ENCODE measurements at regions not wholly inside any gene's neighbourhood (a gene's known extent, or its start where the extent isn't known, plus 50 kb on each side); places are given as distances from the start of the nearest gene placed in this dataset.

DNA sequence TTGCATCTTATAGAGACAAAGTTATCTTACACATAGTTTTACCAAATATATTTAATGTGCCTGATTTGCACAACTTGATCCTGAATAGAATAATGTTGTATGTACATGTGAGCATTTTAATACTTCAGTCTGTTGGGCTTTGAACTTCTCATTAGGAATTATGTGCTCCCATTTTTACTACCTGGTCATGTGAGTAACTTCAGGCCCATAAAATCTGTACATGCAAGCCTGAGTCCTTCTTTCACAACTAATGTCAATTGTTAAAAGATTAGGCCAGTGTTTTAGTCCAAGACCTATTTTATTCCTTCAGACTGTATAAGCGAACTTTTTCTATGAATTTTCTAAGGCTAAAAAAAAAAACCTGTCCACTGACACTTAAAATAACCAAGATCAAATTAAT is 715.4 kb downstream of the CDH8 start:
- H3K4me3 ChIP-seq (ENCODE audit: low read depth, low read length): no peak overlapping the region
- TF ChIP-seq, protein P1, sequence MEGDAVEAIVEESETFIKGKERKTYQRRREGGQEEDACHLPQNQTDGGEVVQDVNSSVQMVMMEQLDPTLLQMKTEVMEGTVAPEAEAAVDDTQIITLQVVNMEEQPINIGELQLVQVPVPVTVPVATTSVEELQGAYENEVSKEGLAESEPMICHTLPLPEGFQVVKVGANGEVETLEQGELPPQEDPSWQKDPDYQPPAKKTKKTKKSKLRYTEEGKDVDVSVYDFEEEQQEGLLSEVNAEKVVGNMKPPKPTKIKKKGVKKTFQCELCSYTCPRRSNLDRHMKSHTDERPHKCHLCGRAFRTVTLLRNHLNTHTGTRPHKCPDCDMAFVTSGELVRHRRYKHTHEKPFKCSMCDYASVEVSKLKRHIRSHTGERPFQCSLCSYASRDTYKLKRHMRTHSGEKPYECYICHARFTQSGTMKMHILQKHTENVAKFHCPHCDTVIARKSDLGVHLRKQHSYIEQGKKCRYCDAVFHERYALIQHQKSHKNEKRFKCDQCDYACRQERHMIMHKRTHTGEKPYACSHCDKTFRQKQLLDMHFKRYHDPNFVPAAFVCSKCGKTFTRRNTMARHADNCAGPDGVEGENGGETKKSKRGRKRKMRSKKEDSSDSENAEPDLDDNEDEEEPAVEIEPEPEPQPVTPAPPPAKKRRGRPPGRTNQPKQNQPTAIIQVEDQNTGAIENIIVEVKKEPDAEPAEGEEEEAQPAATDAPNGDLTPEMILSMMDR (IDR thresholded peaks at IDR 0.05; ENCODE audit: insufficient read depth, low read length): no peak
- no peak for DNase-seq (ENCODE audit: low read depth)

DNA sequence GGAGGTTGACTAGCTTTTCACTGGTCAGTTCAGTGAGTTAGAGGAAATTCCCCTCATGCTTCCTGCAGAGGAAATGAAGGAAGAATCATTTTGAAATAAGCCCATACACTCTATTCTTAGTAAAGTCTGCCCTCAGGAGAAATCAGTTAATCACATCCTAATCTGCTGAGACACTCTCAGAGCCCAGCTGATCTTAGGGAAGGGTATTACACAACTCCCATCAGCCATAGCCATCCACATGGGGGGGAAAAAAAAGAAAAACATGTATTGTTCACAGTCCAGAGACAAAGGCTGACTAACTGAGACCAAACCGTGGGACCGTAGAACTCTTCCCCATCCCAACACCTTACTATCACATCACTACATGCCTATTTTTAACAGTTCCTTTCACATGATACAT is 722.3 kb downstream of the CDH8 start:
- H3K4me3 ChIP-seq (ENCODE audit: low read depth, low read length): no peak overlapping the region
- no peak for DNase-seq (ENCODE audit: low read depth)

DNA sequence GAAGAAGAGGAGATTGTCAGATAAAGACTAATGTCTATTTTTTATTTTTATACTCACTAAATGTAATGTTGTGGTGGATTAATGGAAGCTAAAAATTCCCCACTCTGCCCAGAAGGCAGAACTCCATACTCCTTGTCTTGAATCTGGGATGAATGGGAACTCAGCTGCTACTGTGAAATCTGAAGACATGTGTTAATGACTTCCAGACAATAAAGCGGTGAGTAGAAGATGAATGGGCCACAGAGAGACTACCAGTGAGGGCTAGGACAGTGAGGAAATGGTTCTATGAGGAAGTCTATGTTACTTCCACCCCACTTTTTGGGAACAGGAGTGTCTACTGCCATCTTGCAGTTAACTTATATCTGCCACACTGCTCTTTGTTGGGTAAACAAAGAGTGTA is 726.9 kb downstream of the CDH8 start:
- DNase-seq (ENCODE audit: low read depth): no peak
- TF ChIP-seq, protein P1 (IDR thresholded peaks at IDR 0.05; ENCODE audit: insufficient read depth, low read length): no peak
- H3K4me3 ChIP-seq (ENCODE audit: low read depth, low read length): no peak overlapping the region

More for the DNA sequence above, 722.3 kb downstream of the CDH8 start:
- TF ChIP-seq, protein P1 (IDR thresholded peaks at IDR 0.05; ENCODE audit: insufficient read depth, low read length): no peak

DNA sequence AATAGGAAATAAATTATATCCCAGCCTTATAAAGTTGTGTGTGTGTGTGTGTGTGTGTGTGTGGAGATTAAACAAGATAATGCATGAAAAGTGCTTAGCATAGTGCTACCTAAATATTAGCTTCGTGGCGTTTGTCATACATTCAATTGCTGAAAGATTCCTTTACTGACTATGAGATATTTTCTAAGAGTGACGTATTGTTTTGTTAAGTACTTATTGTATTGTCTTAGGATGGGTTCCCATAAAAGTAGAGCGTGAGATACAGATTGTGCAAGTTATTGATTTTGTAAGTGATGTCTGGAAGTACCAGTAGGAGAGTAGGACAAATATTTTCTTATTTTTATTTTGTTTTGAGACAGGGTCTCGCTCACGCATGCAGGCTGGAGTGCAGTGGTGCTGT is 730.0 kb downstream of the CDH8 start:
- DNase-seq (ENCODE audit: low read depth): no peak
- no peak overlapping the region for H3K4me3 ChIP-seq (ENCODE audit: low read depth, low read length)
- TF ChIP-seq, protein P1 (IDR thresholded peaks at IDR 0.05; ENCODE audit: insufficient read depth, low read length): no peak

DNA sequence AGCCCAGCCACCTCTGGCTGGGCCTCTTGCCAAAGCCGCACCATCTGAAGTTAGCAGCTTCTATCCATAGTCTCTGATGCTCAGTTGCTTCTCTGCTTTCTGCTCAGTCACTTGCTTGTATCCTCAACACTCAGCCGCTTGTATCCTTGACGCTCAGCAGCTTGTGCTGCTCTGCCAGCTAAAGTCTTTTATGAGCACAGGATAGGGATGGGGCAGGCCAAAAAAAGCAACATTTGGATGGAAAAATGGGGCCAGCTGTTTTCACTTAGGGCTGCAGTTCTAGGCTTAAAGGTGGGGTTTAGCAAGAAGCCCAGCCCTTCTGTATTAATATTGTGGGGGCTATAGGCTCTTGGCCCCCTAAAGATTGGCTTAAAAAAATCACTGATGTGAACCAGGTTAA is 739.4 kb downstream of the CDH8 start:
- no peak overlapping the region for H3K4me3 ChIP-seq (ENCODE audit: low read depth, low read length)
- TF ChIP-seq, protein P1 (IDR thresholded peaks at IDR 0.05; ENCODE audit: insufficient read depth, low read length): no peak
- no peak for DNase-seq (ENCODE audit: low read depth)

DNA sequence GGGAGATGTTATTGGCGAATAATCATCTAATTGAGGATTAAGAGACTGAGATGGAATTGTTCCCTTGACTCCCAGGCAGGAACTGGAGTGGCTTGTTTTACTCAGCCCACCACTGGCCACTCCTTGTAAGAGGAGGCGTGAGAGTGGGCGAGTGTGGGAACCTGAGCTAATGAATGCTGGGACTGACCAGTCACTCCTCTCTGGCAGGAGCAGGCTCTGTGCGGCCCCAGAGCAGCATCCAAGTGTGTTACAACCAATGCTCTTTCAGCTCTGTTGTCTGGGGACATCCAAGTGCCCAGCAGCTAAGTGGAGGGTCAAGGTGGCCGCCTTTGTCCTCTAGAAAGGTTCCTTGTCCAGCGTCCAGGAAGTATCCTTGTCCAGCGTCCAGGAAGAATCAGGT is 739.9 kb downstream of the CDH8 start:
- H3K4me3 ChIP-seq (ENCODE audit: low read depth, low read length): no peak overlapping the region
- TF ChIP-seq, protein P1 (IDR thresholded peaks at IDR 0.05; ENCODE audit: insufficient read depth, low read length): no peak
- DNase-seq (ENCODE audit: low read depth): no peak

DNA sequence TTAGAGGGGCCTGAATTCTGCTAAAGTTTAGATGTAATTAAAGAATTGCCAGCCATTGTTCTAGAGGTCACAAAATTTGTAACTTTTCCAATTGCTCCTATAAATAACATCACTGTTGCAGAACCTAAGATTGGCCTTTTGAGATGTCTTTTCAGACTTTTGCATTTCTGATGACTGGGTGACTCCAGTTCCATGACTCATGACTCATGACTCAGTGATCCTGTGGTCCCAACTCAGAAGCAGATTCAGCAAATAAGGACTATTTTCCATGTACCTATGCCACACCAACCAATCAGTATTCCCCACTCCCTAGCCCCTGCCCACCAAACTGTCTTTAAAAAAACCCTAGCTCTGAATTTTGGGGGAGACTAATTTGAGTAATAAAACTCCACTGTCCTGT is 740.9 kb downstream of the CDH8 start:
- TF ChIP-seq, protein P1 (IDR thresholded peaks at IDR 0.05; ENCODE audit: insufficient read depth, low read length): no peak
- no peak overlapping the region for H3K4me3 ChIP-seq (ENCODE audit: low read depth, low read length)
- no peak for DNase-seq (ENCODE audit: low read depth)
